NB4 (cell line): ENCODE measurements at regions not wholly inside any gene's neighbourhood (a gene's known extent, or its start where the extent isn't known, plus 50 kb on each side); places are given as distances from the start of the nearest gene placed in this dataset.

Experiments used
- DNase-seq: peaks from one replicate; pipeline ENCODE4 v3.0.0; 2010; ENCODE audit warnings: low read depth
- H3K4me3 ChIP-seq: one replicate; pipeline ENCODE4 v1.5.1; 2011; ENCODE audit warnings: mild to moderate bottlenecking, low read depth, low read length, moderate library complexity
- MYC ChIP-seq: IDR thresholded peaks from 2 replicates; pipeline ENCODE4 v1.6.1; 2011; ENCODE audit warnings: low read depth, low read length
- POLR2A ChIP-seq: IDR thresholded peaks from 2 replicates; pipeline ENCODE4 v1.6.1; 2011; ENCODE audit warnings: mild to moderate bottlenecking; ENCODE audit not compliant: insufficient read length; ENCODE audit errors: extremely low read depth
- TF ChIP-seq, protein P1 (sequence below): IDR thresholded peaks from 2 replicates; pipeline ENCODE4 v1.6.1; 2011; ENCODE audit warnings: low read depth, low read length
- TF ChIP-seq, protein P2 (sequence below): IDR thresholded peaks from one replicate; pipeline ENCODE4 v1.5.1; 2012; ENCODE audit warnings: low read depth, low read length

DNA sequence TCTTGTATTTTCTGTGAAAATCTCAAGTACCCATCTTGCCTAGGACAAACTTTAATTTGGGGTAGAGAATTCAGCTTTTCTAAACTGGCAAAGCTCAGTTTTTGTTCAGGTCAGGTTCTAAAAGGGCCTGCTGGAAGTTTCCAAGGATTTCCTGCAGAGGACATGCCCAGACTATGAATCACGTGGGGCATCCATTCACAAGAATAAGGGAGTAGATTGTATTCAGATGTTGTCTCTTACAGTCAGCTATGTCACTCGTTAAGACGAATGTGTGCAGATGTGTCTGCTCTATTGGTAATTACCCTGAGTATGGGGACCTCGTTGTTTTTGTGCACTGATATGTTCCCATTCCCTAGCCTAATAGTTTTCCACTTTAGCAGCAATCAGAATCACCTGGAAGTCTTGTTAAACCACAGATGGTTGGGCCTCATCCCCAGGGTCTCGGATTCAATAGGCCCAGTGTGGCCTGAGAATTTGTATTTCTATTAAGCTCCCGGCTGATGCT is 81.0 kb upstream of the ITPRID1 start:
- TF ChIP-seq, protein P1, sequence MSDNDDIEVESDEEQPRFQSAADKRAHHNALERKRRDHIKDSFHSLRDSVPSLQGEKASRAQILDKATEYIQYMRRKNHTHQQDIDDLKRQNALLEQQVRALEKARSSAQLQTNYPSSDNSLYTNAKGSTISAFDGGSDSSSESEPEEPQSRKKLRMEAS, result no peak
- TF ChIP-seq, protein P2, sequence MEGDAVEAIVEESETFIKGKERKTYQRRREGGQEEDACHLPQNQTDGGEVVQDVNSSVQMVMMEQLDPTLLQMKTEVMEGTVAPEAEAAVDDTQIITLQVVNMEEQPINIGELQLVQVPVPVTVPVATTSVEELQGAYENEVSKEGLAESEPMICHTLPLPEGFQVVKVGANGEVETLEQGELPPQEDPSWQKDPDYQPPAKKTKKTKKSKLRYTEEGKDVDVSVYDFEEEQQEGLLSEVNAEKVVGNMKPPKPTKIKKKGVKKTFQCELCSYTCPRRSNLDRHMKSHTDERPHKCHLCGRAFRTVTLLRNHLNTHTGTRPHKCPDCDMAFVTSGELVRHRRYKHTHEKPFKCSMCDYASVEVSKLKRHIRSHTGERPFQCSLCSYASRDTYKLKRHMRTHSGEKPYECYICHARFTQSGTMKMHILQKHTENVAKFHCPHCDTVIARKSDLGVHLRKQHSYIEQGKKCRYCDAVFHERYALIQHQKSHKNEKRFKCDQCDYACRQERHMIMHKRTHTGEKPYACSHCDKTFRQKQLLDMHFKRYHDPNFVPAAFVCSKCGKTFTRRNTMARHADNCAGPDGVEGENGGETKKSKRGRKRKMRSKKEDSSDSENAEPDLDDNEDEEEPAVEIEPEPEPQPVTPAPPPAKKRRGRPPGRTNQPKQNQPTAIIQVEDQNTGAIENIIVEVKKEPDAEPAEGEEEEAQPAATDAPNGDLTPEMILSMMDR, result no peak
- TF ChIP-seq POLR2A (no peak), MYC (no peak)
- H3K4me3 ChIP-seq, result no peak overlapping the region
- no peak for DNase-seq

DNA sequence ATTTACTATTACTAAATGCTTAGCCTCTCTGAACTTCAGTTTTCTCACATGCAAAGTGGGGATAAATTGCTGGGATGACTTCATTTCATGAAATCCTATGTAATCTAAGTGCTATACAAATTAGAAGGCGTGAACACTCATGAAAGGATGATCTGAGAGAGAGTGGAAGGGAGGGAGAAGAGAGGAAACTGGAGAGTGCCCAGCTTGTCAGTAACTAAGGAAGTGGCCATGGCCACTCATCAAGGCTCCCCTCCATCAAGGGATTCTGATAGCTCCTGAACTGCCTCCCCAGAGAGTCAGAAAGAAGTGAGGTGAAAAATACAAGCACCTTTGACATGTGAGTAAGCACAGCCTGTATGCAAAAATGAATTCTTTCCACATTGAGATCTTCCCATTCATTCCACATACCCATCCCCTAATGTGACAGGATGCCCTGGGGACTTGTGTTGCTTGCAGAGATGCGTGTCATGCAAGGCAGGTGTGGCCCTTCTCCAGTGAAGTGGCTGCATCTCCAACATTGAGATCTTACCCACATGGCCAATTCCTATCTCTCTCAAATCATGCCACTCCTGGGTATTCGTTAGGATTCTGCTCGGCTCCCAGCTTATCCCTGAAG is 76.5 kb upstream of the ITPRID1 start:
- no peak overlapping the region for H3K4me3 ChIP-seq
- TF ChIP-seq, protein P2, result no peak
- TF ChIP-seq POLR2A, result no peak
- TF ChIP-seq MYC, result no peak
- TF ChIP-seq, protein P1, result no peak
- no peak for DNase-seq

DNA sequence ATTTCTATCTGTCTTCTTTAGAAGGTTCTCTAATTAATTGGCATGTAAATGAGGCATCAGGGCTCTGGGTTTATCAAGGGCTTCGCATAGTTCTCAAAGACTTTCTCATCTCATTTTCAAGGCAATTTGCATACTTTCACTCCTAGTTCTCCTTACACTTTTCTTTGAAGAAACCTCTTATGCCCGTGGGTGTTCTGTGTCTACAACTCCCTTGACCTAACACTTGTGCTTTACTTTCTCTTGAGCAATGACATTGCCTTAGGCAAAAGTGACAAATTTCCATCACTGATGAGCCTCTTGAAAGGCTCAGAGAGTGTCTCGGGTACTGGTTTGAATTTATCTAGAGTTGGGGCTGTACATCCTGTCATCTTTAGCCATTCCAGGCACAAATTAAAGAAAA is 74.7 kb upstream of the ITPRID1 start:
- no peak for DNase-seq

DNA sequence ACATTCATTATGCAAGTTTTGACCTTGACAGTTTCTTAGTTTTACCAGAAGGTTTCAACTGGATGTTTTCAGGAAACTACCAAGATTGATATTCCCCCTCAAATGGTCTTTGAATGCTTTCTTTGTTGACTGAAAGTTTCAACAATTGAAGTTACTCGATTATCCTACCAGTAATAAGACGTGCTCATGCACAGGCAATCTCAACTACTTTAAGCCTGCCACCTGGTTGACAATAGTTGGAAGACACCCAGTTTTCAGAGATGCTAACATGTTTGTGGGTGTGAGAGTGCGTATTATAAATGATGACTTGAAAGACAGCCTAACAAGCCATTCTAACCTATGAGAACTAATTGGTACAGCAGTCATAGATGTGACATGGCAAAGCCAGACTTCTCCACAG is 73.4 kb upstream of the ITPRID1 start:
- TF ChIP-seq POLR2A, result no peak
- TF ChIP-seq, protein P2, result no peak
- TF ChIP-seq, protein P1, result no peak
- no peak for TF ChIP-seq MYC
- no peak overlapping the region for H3K4me3 ChIP-seq
- no peak for DNase-seq

More for the DNA sequence above, 74.7 kb upstream of the ITPRID1 start:
- TF ChIP-seq POLR2A (no peak), MYC (no peak)
- TF ChIP-seq, protein P2, result no peak
- no peak overlapping the region for H3K4me3 ChIP-seq

DNA sequence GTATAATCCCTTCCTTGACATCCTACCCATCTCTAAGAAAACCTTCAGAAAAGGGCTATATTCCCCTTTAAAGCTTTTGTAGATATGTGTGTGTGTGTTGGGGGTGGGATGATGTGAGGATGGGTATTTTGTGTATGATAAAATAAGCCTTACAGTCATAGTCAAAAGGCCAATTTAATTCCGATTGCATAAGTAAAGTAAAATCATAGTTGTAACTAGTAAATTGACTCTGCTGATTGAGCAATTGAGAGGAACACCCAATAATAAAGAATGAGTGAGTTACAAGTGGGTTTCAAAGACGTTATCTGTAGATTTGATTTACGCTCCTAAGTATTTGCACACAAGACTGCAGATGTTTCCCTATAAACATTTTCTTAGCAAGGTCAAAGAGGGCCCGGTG is 71.3 kb upstream of the ITPRID1 start:
- DNase-seq, result no peak

More for the DNA sequence above, 71.3 kb upstream of the ITPRID1 start:
- no peak overlapping the region for H3K4me3 ChIP-seq
- TF ChIP-seq, protein P1, result no peak
- TF ChIP-seq, protein P2, result no peak
- TF ChIP-seq POLR2A, result no peak
- no peak for TF ChIP-seq MYC
